H1 (cell line): ENCODE measurements at regions not wholly inside any gene's neighbourhood (a gene's known extent, or its start where the extent isn't known, plus 50 kb on each side); places are given as distances from the start of the nearest gene placed in this dataset.

Experiments
- EP300 ChIP-seq, 2 experiments: IDR thresholded peaks; 1 replicate in 1 of 2; 2 replicates in 1 of 2; pipeline ENCODE4 v1.6.1; 2011 to 2012; ENCODE audit warnings: low read depth in 2 of 2, low read length in 2 of 2, mild to moderate bottlenecking in 2 of 2, borderline replicate concordance in 1 of 2, inconsistent platforms in 1 of 2, moderate library complexity in 1 of 2
- EZH2 ChIP-seq: fragments of 200-600 bp; sonication (generic); IDR thresholded peaks from 2 replicates; pipeline ENCODE4 v1.7.1; 2012; ENCODE audit warnings: low read depth, mild to moderate bottlenecking, moderate library complexity, low read length, inconsistent platforms; ENCODE audit not compliant: severe bottlenecking
- JUN ChIP-seq: IDR thresholded peaks from 2 replicates; pipeline ENCODE4 v1.6.1; 2011; ENCODE audit warnings: low read depth, mild to moderate bottlenecking, improper control_type of control experiment, low read length
- POLR2AphosphoS5 ChIP-seq: IDR thresholded peaks from 2 replicates; pipeline ENCODE4 v1.6.1; 2011; ENCODE audit warnings: low read depth, low read length
- RFX5 ChIP-seq: IDR thresholded peaks from 2 replicates; pipeline ENCODE4 v1.6.1; 2011; ENCODE audit warnings: low read depth, low read length, improper control_type of control experiment, borderline replicate concordance
- TF ChIP-seq, protein P1 (sequence below), 3 experiments: IDR thresholded peaks; 1 replicate in 2 of 3; 2 replicates in 1 of 3; pipeline versions ENCODE4 v1.5.1 to v1.6.1; 2011; ENCODE audit warnings: low read length in 3 of 3, mild to moderate bottlenecking in 3 of 3, inconsistent platforms in 2 of 3, low read depth in 1 of 3, moderate library complexity in 1 of 3; ENCODE audit not compliant: insufficient read depth in 1 of 3; ENCODE audit errors: control extremely low read depth in 1 of 3

DNA sequence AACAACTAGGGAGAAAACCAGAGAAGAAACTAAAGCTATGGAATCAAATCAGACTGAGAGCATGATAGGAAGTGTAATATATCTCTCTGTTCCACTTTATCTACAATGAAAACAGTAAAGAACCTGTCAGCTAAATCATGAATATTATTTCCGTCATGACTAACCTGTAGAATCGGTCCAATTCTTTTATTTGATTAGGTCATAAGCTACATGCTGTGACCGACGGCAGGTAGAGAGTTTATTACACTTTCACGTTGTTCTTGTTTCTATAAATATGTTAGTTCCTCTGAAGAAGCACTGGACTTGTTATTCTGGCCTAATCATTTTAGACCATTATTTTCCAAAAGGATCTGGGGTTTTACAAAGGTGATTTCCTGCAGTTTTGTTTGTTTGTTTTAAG, 91.1 kb downstream of the DMRTA1 start:
- TF ChIP-seq, protein P1, sequence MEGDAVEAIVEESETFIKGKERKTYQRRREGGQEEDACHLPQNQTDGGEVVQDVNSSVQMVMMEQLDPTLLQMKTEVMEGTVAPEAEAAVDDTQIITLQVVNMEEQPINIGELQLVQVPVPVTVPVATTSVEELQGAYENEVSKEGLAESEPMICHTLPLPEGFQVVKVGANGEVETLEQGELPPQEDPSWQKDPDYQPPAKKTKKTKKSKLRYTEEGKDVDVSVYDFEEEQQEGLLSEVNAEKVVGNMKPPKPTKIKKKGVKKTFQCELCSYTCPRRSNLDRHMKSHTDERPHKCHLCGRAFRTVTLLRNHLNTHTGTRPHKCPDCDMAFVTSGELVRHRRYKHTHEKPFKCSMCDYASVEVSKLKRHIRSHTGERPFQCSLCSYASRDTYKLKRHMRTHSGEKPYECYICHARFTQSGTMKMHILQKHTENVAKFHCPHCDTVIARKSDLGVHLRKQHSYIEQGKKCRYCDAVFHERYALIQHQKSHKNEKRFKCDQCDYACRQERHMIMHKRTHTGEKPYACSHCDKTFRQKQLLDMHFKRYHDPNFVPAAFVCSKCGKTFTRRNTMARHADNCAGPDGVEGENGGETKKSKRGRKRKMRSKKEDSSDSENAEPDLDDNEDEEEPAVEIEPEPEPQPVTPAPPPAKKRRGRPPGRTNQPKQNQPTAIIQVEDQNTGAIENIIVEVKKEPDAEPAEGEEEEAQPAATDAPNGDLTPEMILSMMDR (IDR thresholded peaks at IDR 0.05; ENCODE audit: control extremely low read depth in 1 of 3, insufficient read depth in 1 of 3, low read depth in 1 of 3, low read length in 3 of 3): no peak
- no peak for TF ChIP-seq EP300 (IDR thresholded peaks at IDR 0.05; ENCODE audit: borderline replicate concordance in 1 of 2, low read depth in 2 of 2, low read length in 2 of 2)
- no peak for TF ChIP-seq JUN
- no peak for TF ChIP-seq POLR2AphosphoS5
- no peak for TF ChIP-seq RFX5
- no peak for TF ChIP-seq EZH2
